ENCODE measurements at regions not wholly inside any gene's neighbourhood (a gene's known extent, or its start where the extent isn't known, plus 50 kb on each side); places are given as distances from the start of the nearest gene placed in this dataset.

- H4K20me1 ChIP-seq (ENCODE audit: insufficient read depth, low read length): no peaks in the 10 kb centered on the region
- no peak for DNase-seq
- H3K9ac ChIP-seq (ENCODE audit: low read depth, low read length): no peak overlapping the region
- H3K4me3 ChIP-seq (ENCODE audit: low read depth in 1 of 2, low read length in 2 of 2): no peak overlapping the region
- no peak overlapping the region for H2AFZ ChIP-seq (ENCODE audit: low read depth, low read length)
- TF ChIP-seq EZH2 (IDR thresholded peaks at IDR 0.05; ENCODE audit: borderline replicate concordance, low read depth, low read length, severe bottlenecking) (no peak), CTCF (IDR thresholded peaks at IDR 0.05; ENCODE audit: borderline replicate concordance, extremely low read depth, low read length, poor library complexity, severe bottlenecking) (no peak)
- peaks cover 3% of the 10 kb centered on the region for H3K27me3 ChIP-seq (ENCODE audit: insufficient read depth, low read length, poor library complexity)
- H3K4me1 ChIP-seq (ENCODE audit: insufficient read depth, low read length): no peaks in the 10 kb centered on the region
- H3K27ac ChIP-seq (ENCODE audit: low read length): no peak overlapping the region
- no peak overlapping the region for H3K4me2 ChIP-seq (ENCODE audit: insufficient read depth, low read length)
- H3K36me3 ChIP-seq (ENCODE audit: insufficient read depth, low read length): no peaks in the 10 kb centered on the region
- no peaks in the 10 kb centered on the region for H3K9me3 ChIP-seq (ENCODE audit: insufficient read depth, low read length, severe bottlenecking)
- H3K79me2 ChIP-seq (ENCODE audit: insufficient read depth, low read length): no peaks in the 10 kb centered on the region
- ATAC-seq (ENCODE audit: insufficient read depth, low read depth): no peak
Measured at GRCh38 chr9:96169901-96170300, 132.1 kb downstream of the HSD17B3 start.

GRCh38 chr9:96169484-96169883 is 132.5 kb downstream of the HSD17B3 start:
- DNase-seq: no peak
- no peaks in the 10 kb centered on the region for H3K79me2 ChIP-seq (ENCODE audit: insufficient read depth, low read length)
- no peak overlapping the region for H3K4me3 ChIP-seq (ENCODE audit: low read depth in 1 of 2, low read length in 2 of 2)
- H3K36me3 ChIP-seq (ENCODE audit: insufficient read depth, low read length): no peaks in the 10 kb centered on the region
- no peak for ATAC-seq (ENCODE audit: insufficient read depth, low read depth)
- H3K9me3 ChIP-seq (ENCODE audit: insufficient read depth, low read length, severe bottlenecking): no peaks in the 10 kb centered on the region
- H4K20me1 ChIP-seq (ENCODE audit: insufficient read depth, low read length): no peaks in the 10 kb centered on the region
- no peak overlapping the region for H3K27ac ChIP-seq (ENCODE audit: low read length)
- no peak overlapping the region for H3K4me2 ChIP-seq (ENCODE audit: insufficient read depth, low read length)
- H2AFZ ChIP-seq (ENCODE audit: low read depth, low read length): no peak overlapping the region
- H3K4me1 ChIP-seq (ENCODE audit: insufficient read depth, low read length): no peaks in the 10 kb centered on the region
- H3K27me3 ChIP-seq (ENCODE audit: insufficient read depth, low read length, poor library complexity): peaks cover 3% of the 10 kb centered on the region
- no peak for TF ChIP-seq CTCF (IDR thresholded peaks at IDR 0.05; ENCODE audit: borderline replicate concordance, extremely low read depth, low read length, poor library complexity, severe bottlenecking)
- TF ChIP-seq EZH2 (IDR thresholded peaks at IDR 0.05; ENCODE audit: borderline replicate concordance, low read depth, low read length, severe bottlenecking): no peak
- no peak overlapping the region for H3K9ac ChIP-seq (ENCODE audit: low read depth, low read length)

- no peaks in the 10 kb centered on the region for H3K79me2 ChIP-seq (ENCODE audit: insufficient read depth, low read length)
- no peak overlapping the region for H2AFZ ChIP-seq (ENCODE audit: low read depth, low read length)
- DNase-seq (no peak), ATAC-seq (ENCODE audit: insufficient read depth, low read depth) (no peak)
- no peak overlapping the region for H3K27ac ChIP-seq (ENCODE audit: low read length)
- no peak for TF ChIP-seq CTCF (IDR thresholded peaks at IDR 0.05; ENCODE audit: borderline replicate concordance, extremely low read depth, low read length, poor library complexity, severe bottlenecking)
- TF ChIP-seq EZH2 (IDR thresholded peaks at IDR 0.05; ENCODE audit: borderline replicate concordance, low read depth, low read length, severe bottlenecking): no peak
- no peaks in the 10 kb centered on the region for H3K4me1 ChIP-seq (ENCODE audit: insufficient read depth, low read length)
- no peaks in the 10 kb centered on the region for H4K20me1 ChIP-seq (ENCODE audit: insufficient read depth, low read length)
- no peak overlapping the region for H3K4me2 ChIP-seq (ENCODE audit: insufficient read depth, low read length)
- H3K9me3 ChIP-seq (ENCODE audit: insufficient read depth, low read length, severe bottlenecking): no peaks in the 10 kb centered on the region
- H3K36me3 ChIP-seq (ENCODE audit: insufficient read depth, low read length): no peaks in the 10 kb centered on the region
- no peak overlapping the region for H3K9ac ChIP-seq (ENCODE audit: low read depth, low read length)
- peaks cover 3% of the 10 kb centered on the region for H3K27me3 ChIP-seq (ENCODE audit: insufficient read depth, low read length, poor library complexity)
- no peak overlapping the region for H3K4me3 ChIP-seq (ENCODE audit: low read depth in 1 of 2, low read length in 2 of 2)
Measured at GRCh38 chr9:96168882-96169281, 133.1 kb downstream of the HSD17B3 start.

GRCh38 chr9:96167011-96167410 is 135.0 kb downstream of the HSD17B3 start:
- Histone ChIP-seq H4K20me1 (ENCODE audit: insufficient read depth, low read length) (no peaks in the 10 kb centered on the region), H3K4me2 (ENCODE audit: insufficient read depth, low read length) (no peak overlapping the region), H3K4me1 (ENCODE audit: insufficient read depth, low read length) (no peaks in the 10 kb centered on the region), H3K36me3 (ENCODE audit: insufficient read depth, low read length) (no peaks in the 10 kb centered on the region), H3K27ac (ENCODE audit: low read length) (no peak overlapping the region), H3K9me3 (ENCODE audit: insufficient read depth, low read length, severe bottlenecking) (no peaks in the 10 kb centered on the region), H3K79me2 (ENCODE audit: insufficient read depth, low read length) (no peaks in the 10 kb centered on the region), H3K4me3 (ENCODE audit: low read depth in 1 of 2, low read length in 2 of 2) (no peak overlapping the region), H3K9ac (ENCODE audit: low read depth, low read length) (no peak overlapping the region), H2AFZ (ENCODE audit: low read depth, low read length) (no peak overlapping the region), H3K27me3 (ENCODE audit: insufficient read depth, low read length, poor library complexity) (no peaks in the 10 kb centered on the region)
- ATAC-seq (ENCODE audit: insufficient read depth, low read depth) (no peak), DNase-seq (no peak)
- no peak for TF ChIP-seq EZH2 (IDR thresholded peaks at IDR 0.05; ENCODE audit: borderline replicate concordance, low read depth, low read length, severe bottlenecking)
- TF ChIP-seq CTCF (IDR thresholded peaks at IDR 0.05; ENCODE audit: borderline replicate concordance, extremely low read depth, low read length, poor library complexity, severe bottlenecking): no peak

All from DND-41 (cell line).